Fibroblast of skin of right quadriceps (primary cell): ENCODE measurements at regions not wholly inside any gene's neighbourhood (a gene's known extent, or its start where the extent isn't known, plus 50 kb on each side); places are given as distances from the start of the nearest gene placed in this dataset.
"Not testable (repeated sequence)": the region's sequence is repeated elsewhere in the genome, so short reads cannot be mapped to it uniquely, and the experiment has no call there.

Experiments
- DNase-seq: peaks from one replicate; pipeline ENCODE4 v3.0.0-alpha.2; 2013

DNA sequence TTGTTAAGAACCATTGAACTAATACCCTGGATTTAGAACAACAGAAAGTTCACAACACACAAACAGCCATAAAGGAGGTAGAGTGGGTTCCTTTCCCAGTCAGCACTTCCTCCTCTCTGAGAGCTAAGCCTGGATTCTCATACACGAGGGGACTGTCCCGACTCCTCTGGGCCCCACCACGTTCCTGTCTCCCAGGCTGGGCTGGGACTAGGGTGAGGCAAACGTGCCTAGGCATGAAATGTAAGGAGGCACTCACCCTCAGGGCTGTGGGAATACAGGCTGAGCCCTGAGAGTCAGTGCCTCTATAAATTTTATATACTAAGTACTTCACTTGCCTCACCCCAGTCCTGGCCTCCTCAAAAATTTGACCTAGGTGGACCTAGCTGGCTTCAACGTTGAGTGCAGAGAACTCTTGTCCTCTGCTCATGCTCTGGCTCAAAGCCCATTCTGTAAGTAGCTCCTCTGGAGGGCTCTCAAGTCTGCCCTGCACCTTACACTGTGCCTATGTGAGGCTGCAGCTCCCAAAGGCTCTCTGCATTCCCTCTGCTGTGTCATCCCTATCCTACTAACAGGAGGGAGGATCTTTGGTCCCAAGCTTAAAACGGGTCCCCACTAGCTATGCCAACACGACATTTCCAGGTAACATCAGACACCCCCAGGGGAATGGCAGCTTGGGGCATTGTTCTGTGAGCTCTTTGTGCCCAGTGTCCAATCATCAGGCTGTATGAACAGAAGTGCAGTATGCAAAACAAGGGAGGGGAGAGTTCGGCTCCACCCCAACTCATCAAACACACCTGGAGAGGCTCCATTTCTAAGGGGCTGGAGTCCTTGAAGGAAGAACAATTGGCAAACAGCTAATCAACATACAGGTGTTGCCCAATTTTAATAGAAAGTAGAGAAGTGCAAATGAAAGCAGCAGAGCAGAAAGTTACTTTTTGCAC, 233.2 kb downstream of the RPLP1 start:
- DNase-seq = no peak

DNA sequence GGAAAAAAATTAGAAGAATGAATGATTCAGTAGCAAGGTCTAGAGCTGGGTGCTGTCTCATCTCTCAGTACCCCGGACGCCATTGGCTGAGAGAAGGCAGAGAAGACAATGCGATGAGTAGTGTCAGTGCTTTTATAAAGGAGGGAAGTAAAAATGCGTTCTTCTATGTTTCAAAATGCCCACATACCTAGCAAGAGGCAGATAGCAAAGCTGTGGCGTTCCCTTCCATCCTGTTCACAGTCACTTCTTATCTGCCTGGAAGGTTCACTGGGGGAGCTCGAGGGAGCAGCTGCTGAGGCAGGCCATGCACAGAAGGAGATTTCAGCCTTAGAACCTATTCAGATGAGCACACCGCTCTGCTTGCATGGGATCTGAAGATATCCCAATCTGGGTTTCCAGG, 234.0 kb downstream of the RPLP1 start:
- no peak for DNase-seq

DNA sequence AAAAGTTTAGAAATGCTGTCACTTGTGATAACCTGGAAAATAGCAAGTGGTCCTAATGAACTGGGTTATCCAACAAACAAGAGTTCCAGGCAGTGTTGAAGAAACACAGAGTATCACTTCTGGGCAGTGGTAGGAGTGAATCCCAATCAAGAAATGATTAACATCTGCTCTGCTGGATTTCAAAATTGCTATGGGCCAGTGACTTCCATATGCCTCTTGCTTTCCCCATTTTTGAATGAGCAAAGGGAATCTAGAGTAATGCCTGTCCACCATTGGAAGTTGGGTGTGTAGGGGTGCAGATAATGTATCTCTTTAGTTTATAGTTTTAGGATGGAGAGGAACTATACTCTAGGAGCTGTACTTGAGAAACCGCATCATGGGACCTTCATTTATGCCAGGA, 236.5 kb downstream of the RPLP1 start:
- no peak for DNase-seq

DNA sequence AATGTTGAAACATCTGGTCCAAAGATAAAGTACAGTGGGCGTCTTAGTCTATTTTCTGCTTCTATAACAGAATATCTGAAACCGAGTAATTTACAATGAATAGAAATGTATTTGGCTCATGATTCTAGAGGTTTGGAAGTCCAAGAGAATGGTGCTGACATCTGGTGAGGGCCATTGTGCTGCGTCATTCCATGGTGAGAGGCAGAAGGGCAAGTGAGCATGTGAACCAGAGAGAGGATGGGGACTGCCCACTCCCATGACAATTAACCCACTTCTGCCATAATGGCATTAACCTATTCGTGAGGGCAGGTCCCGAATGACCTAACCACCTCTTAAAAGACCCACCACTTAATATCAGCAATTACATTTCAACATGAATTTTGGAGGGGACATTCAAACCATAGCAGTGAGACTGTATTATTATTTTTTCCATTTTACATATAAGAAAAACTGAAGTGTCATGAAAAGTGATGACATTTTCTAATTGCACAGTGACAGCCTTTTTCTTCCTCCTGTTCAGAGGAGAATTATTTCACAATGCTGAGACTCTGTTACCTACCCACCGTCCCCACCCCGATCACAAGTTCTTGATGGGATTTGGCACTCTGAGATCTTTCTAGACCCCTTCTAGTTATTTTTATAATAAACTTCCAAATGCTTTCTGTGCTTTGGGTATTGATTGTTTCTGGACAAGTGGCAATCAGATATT, 238.8 kb downstream of the RPLP1 start:
- no peak for DNase-seq

DNA sequence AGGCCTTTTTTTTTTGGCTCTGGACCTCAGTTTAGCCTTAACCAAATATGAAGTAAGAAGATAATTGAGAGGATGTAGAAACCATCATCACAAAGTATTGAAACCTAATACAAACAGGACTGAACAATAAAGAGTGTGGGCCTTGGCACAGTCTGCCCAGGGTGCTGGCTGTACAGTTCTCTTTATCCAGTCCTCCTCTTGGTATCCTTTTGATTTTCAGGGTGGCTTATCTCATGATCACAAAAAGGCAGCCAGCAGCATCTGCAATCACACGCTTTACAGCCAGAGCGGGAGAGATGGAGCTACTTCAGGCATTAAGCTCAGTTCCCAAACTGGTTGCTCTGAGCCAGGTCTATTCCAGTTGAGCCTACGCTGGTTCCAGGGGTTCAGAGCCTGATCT, 239.7 kb downstream of the RPLP1 start:
- no peak for DNase-seq

DNA sequence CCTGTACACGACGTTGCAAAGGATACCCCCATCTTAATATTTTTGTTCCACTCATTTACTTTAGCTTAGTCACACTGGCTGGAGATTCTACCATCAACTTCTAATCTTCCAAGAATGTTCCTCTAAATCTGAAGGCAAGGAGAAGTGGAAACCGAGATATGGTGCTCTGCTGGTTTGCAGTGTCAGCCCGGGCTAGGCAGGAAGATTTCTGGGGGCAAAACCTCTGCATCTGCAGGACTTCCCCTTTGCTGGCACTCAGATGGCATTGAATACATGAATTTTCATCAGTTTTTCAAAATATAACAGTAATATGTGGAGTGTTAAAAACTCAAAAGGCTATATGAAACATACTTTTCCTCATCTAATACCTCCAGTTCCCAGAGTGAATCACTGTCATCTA, 240.4 kb downstream of the RPLP1 start:
- no peak for DNase-seq

DNA sequence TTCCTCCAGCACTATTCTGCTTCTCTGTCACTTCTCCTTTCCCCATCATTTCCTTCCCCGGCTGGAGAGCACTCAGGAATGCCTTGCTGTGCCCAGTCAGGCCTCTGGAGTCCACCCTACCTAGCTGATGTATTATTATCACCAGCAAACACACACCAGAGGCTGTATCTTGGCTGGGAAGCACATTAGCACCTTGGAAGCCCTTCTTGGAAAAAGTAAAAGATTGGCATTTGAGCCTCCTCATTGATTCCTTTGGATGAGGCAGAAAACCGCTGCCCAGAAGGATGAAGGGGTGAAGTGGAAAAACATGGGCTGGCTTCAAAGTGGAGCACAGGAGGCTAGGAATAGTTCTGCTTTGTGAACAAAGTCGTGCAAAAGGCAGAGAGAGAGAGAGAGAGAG, 244.3 kb downstream of the RPLP1 start:
- no peak for DNase-seq

DNA sequence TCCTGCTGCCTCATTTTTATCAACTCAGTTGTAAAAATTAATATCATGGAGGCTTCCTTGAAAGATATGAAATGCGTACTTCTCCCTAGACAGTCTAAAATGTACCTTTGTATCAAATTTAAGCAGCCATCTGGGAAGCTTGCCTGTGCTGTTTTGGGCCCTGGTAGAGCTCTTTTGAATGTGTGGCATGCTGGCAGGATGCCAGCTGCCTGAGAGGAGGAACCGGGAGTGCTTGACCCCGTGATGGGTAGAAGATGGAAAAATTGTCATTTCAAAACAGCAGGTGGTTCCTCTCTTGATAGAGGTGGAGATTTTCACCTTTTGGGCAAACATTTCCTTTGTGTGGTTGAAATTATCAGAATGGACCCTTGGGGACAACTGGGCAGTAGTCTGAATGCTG, 245.3 kb downstream of the RPLP1 start:
- DNase-seq = no peak

DNA sequence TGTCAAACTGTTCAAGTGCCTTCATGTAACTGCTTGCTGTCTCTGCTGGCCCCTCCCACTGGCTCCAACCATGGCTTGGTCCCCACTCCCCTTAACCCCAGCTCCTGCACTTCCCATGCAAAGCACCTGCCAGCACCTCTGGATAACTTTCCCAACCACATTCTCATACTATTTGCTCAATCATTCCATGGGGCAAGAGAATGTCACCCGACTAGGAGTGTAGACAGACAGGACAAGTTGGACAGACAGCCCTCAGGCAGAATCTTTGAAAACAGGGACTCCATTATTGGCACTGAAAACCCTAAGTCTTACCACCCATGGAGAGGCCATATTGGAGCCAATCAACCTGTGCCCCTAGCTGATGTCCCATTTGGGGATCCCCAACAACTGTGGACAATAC, 246.5 kb downstream of the RPLP1 start:
- no peak for DNase-seq

DNA sequence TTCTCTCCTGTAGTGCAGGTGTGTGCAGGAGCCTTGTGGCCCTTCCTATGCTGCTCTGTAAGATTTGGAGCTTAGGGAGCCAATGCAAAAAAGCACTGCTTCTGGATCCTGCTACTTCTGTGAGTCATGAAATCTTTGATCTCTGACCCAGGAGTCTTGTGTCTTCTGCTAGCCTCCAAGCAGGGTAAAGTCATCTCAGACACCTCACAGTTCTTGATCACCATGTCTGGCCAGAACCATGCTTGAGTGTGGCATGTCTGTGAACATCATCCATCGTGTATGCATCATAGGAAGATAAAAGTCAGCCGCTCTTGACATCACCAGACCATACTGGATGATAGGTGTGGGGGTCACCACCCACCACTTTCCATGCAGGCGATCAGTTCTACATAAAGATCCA, 247.8 kb downstream of the RPLP1 start:
- DNase-seq = no peak

DNA sequence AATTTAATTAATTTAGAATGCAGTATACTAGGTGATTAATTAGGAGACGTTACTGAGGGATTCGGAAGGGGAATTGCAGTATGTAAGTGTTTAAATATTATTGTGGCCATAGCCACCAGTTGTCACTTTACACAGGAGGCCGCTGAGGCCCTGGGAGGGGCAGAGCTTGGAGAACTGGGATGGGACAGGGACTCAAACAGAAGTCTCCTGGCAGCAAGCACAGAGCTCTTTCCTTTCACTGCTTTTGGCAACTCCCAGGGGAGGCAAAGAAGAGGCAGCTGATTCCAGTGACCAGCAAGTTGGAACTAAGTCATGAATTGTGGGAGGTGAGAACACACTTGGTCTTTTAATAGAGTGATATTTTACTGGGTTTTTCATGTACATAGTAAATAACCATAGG, 248.6 kb downstream of the RPLP1 start:
- DNase-seq = no peak

DNA sequence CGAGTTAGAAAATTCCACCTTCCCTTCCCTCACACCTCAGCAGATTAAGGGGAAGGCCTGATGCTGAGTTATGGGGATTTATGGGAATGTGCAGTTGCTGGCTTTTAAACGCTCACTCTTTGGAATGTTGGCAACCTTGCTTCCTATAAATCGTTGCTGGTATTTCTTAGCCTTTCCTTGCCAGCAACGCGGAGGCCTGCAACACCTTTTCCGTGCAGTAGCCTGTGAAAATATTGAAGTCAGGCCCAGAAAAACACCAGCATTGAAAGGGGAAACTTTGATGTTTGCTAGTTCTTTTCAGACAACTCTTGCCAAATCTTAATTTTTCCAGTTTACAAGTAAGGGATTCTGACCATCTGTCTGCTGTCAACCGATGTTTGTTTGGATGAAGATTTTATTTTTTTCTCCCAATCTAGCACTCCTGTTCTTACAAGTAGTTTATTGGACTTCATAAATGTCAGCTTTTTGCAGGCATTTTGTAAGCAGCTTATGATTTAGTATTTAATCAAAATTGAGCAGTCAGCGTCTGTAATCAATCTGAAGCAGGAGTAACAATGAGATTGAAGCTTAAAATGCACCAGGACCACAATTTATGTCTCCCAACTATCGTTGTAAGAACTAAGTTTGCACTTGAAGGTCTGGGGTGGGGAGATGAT, 251.0 kb downstream of the RPLP1 start:
- peak; percentile 32 for DNase-seq

DNA sequence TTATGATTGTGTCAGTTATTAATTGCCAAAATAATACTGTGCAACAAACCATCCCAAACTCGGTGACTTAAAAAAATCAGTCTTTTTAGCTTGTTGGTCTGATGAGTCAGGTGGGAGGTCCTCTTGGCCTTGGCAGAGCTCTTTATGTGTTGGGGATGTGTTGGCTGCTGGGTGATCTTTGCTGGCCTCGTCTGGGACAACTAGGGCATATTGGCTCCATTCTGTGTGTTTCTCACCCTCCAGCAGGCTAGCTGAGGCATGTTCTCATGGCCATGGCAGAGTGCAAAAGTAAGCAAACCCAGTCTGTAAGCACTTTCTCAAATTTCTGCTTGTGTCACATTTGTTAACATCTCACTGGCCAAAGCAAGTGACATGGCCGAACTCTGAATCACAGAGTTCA, 251.6 kb downstream of the RPLP1 start:
- DNase-seq = peak; percentile 15

DNA sequence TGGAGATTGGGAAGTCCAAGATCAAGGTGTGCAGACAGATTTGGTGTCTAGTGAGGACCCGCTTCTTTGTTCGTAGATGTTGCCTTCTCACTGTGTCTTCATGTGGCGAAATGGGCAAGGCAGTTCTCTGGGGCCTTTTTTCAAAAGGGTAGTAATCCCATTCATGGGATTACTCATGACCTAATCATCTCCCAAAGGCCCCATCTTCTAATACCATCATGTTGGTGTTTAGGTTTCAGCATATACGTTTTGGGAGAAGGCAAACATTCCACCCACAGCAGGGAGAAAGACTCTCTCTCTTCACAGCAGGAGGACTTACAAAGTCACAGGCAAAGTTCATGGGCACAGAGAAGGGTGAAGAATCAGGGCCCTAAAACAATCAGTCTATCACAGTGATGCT, 252.1 kb downstream of the RPLP1 start:
- DNase-seq = peak; percentile 21

DNA sequence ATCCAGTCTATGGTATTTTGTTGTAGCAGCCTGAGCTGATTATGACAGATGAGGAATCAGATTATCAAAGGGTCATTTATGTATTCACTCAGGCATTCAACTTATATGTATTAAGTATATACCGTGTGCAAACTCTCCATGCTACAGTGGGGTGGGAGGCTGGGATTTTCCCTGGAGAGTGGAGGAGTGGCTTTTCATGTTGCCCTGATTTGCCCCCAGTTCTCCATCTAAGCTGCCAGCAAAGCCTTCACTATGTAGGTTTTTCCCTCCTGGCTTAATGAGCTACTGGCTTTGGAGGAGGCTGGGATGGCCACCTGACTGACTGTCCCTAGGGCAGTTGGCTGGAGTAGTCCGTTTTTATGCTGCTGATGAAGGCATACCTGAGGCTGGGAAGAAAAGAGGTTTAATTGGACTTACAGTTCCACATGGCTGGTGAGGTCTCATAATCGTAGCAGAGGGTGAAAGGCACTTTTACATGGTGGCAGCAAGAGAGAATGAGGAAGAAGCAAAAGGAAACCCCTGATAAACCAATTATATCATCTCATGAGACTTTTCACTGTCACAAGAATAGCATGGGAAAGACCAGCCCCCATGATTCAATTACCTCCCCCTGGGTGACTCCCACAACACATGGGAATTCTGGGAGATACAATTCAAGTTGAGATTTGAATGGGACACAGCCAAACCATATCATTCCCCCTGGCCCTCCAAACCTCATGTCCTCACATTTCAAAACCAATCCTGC, 253.9 kb downstream of the RPLP1 start:
- no peak for DNase-seq

DNA sequence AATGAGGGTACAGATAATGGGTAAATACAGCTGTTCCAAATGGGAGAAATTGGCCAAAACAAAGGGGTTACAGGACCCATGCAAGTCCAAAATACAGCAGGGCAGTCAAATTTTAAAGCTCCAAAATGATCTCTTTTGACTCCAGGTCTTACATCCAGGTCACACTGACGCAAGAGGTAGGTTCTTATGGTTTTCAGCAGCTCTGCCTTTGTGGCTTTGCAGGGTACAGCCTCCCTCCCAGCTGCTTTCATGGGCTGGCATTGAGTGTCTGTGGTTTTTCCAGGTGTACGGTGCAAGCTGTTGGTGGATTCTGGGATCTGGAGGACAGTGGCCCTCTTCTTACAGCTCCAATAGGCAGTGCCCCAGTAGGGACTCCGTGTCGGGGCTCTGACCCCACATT, 254.6 kb downstream of the RPLP1 start:
- not testable (repeated sequence) for DNase-seq

DNA sequence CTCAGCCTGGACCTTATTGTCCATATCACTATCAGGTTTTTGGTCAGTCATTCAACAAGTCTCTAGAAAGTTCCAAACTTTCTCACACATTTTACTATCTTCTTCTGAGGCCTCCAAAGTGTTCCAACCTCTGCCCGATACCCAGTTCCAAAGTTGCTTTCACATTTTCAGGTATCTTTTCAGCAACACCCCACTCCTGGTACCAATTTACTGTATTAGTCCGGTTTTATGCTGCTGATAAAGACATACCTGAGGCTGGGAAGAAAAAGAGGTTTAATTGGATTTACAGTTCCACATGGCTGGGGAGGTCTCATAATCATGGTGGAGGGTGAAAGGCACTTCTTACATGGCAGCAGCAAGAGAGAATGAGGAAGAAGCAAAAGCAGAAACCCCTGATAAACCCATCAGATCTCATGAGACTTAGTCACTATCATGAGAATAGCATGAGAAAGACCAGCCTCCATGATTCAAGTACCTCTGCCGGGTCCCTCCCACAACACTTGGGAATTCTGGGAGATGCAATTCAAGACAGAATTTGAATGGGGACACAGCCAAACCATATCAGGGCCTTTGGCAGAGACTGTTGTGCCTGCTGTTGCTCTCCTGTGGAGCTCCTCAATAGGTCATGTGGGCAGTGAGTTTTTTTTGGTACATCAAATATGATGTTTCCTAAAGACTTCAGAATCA, 256.0 kb downstream of the RPLP1 start:
- DNase-seq = not testable (repeated sequence)

DNA sequence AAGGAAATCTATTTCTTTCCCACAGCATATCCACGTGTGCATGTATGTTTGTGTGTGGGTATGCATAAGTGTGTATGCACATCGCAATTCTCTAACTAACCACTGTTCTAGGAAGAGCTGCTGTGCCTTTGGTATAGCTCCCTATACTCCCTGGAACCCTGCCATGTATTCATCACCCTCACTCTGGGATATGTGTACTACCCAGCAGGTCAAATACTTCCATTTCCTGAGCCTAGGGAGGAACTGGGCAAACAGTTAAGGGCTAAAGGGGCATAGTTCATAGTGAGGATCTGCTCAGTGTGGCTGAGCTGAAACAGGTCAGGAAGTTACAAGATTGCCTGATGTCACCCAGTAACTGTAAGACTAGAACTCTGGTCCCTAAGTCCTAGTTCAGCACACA, 260.4 kb downstream of the RPLP1 start:
- peak; percentile 10 for DNase-seq

DNA sequence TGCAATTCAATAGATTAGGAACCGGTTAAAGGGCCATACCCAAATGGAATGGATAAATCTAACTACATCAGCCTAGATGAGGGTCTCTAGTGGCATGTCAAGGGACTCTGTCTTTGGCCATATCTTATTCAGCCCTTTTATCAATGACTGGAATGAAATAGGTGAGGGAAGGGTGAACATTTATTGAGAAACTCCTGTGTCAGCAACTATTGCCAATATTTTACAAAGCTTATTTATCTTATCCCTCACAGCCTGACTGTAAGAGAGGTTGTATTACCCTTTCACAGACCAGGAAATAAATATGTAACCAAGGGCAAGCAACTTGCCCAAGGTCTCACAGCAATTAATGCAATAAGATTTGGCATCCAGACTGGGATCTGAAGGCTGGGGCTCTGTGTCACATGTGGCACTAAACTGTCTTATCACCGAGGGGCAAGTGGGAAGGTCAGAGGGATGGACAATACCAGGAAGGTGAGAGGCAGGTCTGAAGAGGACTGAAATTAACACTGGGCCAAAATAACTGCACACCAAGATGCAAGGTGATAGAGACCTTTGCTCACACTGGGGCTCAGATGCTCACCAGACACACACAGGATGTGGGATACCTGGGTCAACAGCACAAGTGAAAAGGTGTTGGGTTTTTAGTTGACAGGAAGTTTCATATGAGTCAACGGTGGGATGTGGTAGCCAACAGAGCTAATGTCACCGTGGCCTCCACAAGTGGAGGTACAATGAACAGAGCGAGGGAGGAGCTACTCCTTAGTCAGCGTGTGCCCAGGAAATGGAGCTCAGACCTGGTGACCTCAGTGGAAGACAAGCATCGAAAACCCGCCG, 261.3 kb downstream of the RPLP1 start:
- DNase-seq = no peak

DNA sequence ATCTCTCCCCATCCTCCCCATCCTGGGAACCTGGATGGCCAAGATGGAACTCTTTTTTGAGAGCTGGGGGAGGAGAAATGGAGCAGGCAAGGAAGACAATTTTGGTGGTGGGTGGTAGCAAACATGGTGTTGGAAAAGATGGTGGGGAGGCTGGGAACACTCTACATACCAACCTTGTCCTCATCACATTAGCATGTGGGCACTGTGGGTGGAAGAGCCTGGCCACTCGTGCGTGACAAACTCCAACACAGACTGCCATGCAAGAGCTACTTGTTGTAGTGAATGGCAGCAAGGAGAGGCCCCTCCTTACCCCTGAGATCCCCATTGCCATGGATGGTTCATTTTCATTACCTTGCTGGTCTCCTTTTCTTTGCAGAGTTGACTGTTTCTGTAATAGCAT, 262.6 kb downstream of the RPLP1 start:
- no peak for DNase-seq

DNA sequence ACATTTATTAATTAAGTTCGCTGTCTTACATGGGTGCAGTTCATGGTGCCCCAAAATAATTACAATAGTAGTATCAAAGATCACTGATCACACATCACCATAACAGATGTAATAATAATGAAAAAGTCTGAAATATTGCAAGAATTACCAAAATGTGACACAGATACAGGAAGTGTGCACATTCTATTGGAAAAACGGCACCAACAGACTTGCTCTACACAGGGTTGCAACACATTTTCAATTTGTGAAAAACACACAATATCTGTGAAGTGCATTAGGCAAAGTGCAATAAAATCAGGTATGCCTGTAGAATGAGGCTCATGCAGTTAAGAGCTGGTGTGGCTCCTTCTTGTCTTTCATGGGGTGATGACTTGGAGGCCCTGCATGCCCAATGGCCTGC, 265.8 kb downstream of the RPLP1 start:
- DNase-seq = no peak

DNA sequence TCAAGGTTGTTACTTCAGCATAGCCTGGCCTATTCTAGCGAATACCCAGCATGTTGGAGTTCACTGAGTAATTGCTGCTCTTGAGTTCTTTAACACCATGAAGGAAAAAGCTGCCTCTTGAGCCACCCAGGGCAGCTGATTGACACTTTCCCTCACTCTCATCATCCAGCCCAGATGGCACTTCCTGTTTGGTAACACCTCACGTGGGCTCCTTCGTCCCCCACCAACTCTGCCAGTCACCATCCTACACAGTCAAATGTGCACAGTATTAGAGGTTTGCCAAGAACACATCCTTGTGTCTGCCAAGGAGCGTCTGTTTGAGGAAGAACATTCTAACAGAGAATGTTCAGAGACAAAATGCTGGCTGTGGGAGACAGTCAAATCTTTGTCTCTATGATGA, 266.3 kb downstream of the RPLP1 start:
- DNase-seq = no peak
